Testis (tissue), 2 donors: ENCODE measurements at regions not wholly inside any gene's neighbourhood (a gene's known extent, or its start where the extent isn't known, plus 50 kb on each side); places are given as distances from the start of the nearest gene placed in this dataset.

Experiments used
- POLR2A ChIP-seq: fragments of 450-650 bp; IDR thresholded peaks from one replicate; pipeline ENCODE4 v1.6.1; 2017; ENCODE audit warnings: antibody characterized with exemption, mild to moderate bottlenecking, moderate library complexity
- TF ChIP-seq, protein P1 (sequence below), 3 experiments: fragments of 450-650 bp in 2 of 3; fragments of 200-600 bp in 1 of 3; sonication (generic) in 1 of 3; IDR thresholded peaks; one replicate each; pipeline ENCODE4 v1.5.1; 2016 to 2019; ENCODE audit warnings: antibody characterized with exemption in 3 of 3, mild to moderate bottlenecking in 2 of 3, moderate library complexity in 1 of 3

DNA sequence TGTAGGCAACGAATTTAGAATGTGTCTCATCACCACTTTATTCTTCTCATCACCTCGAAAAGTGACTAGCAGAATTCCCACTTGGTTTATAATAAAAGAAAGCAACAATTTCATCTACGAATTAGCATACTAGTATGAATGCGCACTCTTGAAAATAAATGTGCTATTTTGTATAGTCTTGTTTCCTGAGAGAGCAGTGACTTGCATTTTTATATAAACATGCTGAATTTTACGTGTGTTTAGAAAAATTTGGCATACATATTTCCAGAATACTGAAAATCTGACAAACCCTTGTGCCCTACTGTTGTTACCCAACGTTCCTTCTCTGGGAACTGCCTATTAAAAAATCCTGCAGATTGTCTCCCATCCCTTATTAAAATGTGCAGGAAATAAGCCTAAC lies 786.8 kb downstream of the TSN start:
- TF ChIP-seq, protein P1, sequence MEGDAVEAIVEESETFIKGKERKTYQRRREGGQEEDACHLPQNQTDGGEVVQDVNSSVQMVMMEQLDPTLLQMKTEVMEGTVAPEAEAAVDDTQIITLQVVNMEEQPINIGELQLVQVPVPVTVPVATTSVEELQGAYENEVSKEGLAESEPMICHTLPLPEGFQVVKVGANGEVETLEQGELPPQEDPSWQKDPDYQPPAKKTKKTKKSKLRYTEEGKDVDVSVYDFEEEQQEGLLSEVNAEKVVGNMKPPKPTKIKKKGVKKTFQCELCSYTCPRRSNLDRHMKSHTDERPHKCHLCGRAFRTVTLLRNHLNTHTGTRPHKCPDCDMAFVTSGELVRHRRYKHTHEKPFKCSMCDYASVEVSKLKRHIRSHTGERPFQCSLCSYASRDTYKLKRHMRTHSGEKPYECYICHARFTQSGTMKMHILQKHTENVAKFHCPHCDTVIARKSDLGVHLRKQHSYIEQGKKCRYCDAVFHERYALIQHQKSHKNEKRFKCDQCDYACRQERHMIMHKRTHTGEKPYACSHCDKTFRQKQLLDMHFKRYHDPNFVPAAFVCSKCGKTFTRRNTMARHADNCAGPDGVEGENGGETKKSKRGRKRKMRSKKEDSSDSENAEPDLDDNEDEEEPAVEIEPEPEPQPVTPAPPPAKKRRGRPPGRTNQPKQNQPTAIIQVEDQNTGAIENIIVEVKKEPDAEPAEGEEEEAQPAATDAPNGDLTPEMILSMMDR (IDR thresholded peaks at IDR 0.05): no peak
- no peak for TF ChIP-seq POLR2A
